GM23338 (cell line): ENCODE measurements at regions not wholly inside any gene's neighbourhood (a gene's known extent, or its start where the extent isn't known, plus 50 kb on each side); places are given as distances from the start of the nearest gene placed in this dataset.

Source experiments
- ATAC-seq: fragments of 200-7000 bp; cut with Tn5 transposase; 3 replicates; pipeline ENCODE4 v1.9.1; 2020
- DNase-seq: peaks from one replicate; pipeline ENCODE4 v3.0.0-alpha.2; 2015; ENCODE audit warnings: low spot score
- H2AFZ ChIP-seq: fragments of 200-600 bp; sonication (generic); 2 replicates; pipeline ENCODE4 v1.8.0; 2016; ENCODE audit warnings: antibody characterized with exemption, mild to moderate bottlenecking, moderate library complexity
- H3F3A ChIP-seq: fragments of 200-600 bp; sonication (generic); replicated peaks from 2 replicates; pipeline ENCODE4 v1.8.0; 2017; ENCODE audit warnings: antibody characterized with exemption, mixed run types, low read depth
- H3K27ac ChIP-seq: fragments of 200-600 bp; sonication (generic); 2 replicates; pipeline ENCODE4 v1.6.1; 2016; ENCODE audit warnings: low read depth
- H3K27me3 ChIP-seq: fragments of 200-600 bp; sonication (generic); 2 replicates; pipeline ENCODE4 v1.8.0; 2016; ENCODE audit warnings: mild to moderate bottlenecking, mixed run types, moderate library complexity; ENCODE audit not compliant: insufficient read depth
- H3K36me3 ChIP-seq: fragments of 200-600 bp; sonication (generic); 2 replicates; pipeline ENCODE4 v1.8.0; 2016; ENCODE audit warnings: mild to moderate bottlenecking; ENCODE audit not compliant: insufficient read depth
- H3K4me1 ChIP-seq: fragments of 200-600 bp; sonication (generic); 2 replicates; pipeline ENCODE4 v1.8.0; 2016; ENCODE audit warnings: mild to moderate bottlenecking, moderate library complexity; ENCODE audit not compliant: insufficient read depth
- H3K4me2 ChIP-seq: fragments of 200-600 bp; sonication (generic); 2 replicates; pipeline ENCODE4 v1.7.1; 2017; ENCODE audit warnings: mixed run types
- H3K4me3 ChIP-seq: fragments of 200-600 bp; sonication (generic); 2 replicates; pipeline ENCODE4 v1.6.1; 2016; ENCODE audit warnings: mixed run types
- H3K79me2 ChIP-seq: fragments of 200-600 bp; sonication (generic); replicated peaks from 2 replicates; pipeline ENCODE4 v1.8.0; 2017; ENCODE audit warnings: mild to moderate bottlenecking; ENCODE audit not compliant: insufficient read depth
- H3K9me2 ChIP-seq: fragments of 200-600 bp; sonication (generic); 2 replicates; pipeline ENCODE4 v1.8.0; 2017; ENCODE audit not compliant: insufficient read depth
- H4K20me1 ChIP-seq: fragments of 200-600 bp; sonication (generic); replicated peaks from 2 replicates; pipeline ENCODE4 v1.8.0; 2017; ENCODE audit warnings: mild to moderate bottlenecking; ENCODE audit not compliant: insufficient read depth
- H3K27ac Mint-ChIP-seq: 2 replicates; pipeline ENCODE4 v1.8.0; 2020; ENCODE audit warnings: inconsistent platforms, mild to moderate bottlenecking, moderate library complexity, mixed read lengths
- H3K27me3 Mint-ChIP-seq: 3 replicates; pipeline ENCODE4 v1.8.0; 2022; ENCODE audit warnings: low read depth, mild to moderate bottlenecking, moderate library complexity, mixed read lengths, inconsistent platforms; ENCODE audit not compliant: insufficient read depth, poor library complexity
- H3K36me3 Mint-ChIP-seq: 3 replicates; pipeline ENCODE4 v1.8.0; 2021; ENCODE audit warnings: low read depth, mild to moderate bottlenecking, inconsistent platforms, moderate library complexity, mixed read lengths
- H3K4me1 Mint-ChIP-seq: 3 replicates; pipeline ENCODE4 v1.8.0; 2020; ENCODE audit warnings: mild to moderate bottlenecking, inconsistent platforms, mixed read lengths
- H3K4me3 Mint-ChIP-seq: 3 replicates; pipeline ENCODE4 v1.8.0; 2021; ENCODE audit warnings: moderate library complexity, mild to moderate bottlenecking, inconsistent platforms, mixed read lengths
- H3K9me3 Mint-ChIP-seq: 3 replicates; pipeline ENCODE4 v1.8.0; 2020; ENCODE audit warnings: moderate library complexity, mild to moderate bottlenecking, inconsistent platforms, mixed read lengths
- CREB1 ChIP-seq: fragments of 250-450 bp; sonication (Bioruptor Pico); IDR thresholded peaks from 2 replicates; pipeline ENCODE4 v1.5.0; 2020; ENCODE audit warnings: low read depth, mild to moderate bottlenecking, moderate library complexity
- EZH2 ChIP-seq: fragments of 200-600 bp; sonication (generic); IDR thresholded peaks from one replicate; pipeline ENCODE4 v1.8.0; 2017; ENCODE audit warnings: antibody characterized with exemption, mild to moderate bottlenecking, low read depth; ENCODE audit not compliant: unreplicated experiment
- JUNB ChIP-seq: IDR thresholded peaks from one replicate; pipeline ENCODE4 v1.6.1; 2016; ENCODE audit warnings: antibody characterized with exemption; ENCODE audit not compliant: unreplicated experiment
- NANOG ChIP-seq: IDR thresholded peaks from 2 replicates; pipeline ENCODE4 v1.6.1; 2016; ENCODE audit warnings: antibody characterized with exemption, borderline replicate concordance
- POLR2AphosphoS5 ChIP-seq: IDR thresholded peaks from 2 replicates; pipeline ENCODE4 v1.6.1; 2016; ENCODE audit warnings: antibody characterized with exemption, low read depth
- STAT1 ChIP-seq: IDR thresholded peaks from one replicate; pipeline ENCODE4 v1.6.1; 2016; ENCODE audit warnings: antibody characterized with exemption; ENCODE audit not compliant: unreplicated experiment
- TF ChIP-seq, protein P1 (sequence below): fragments of 250-450 bp; sonication (Bioruptor Pico); IDR thresholded peaks from 2 replicates; pipeline ENCODE4 v1.5.0; 2020; ENCODE audit warnings: mild to moderate bottlenecking, moderate library complexity
- TF ChIP-seq, protein P2 (sequence below): IDR thresholded peaks from 2 replicates; pipeline ENCODE4 v1.6.1; 2016; ENCODE audit warnings: antibody characterized with exemption

GRCh38 chr4:164615964-164616363, 138.0 kb upstream of the SMIM31 start (continued):
- TF ChIP-seq, protein P1, sequence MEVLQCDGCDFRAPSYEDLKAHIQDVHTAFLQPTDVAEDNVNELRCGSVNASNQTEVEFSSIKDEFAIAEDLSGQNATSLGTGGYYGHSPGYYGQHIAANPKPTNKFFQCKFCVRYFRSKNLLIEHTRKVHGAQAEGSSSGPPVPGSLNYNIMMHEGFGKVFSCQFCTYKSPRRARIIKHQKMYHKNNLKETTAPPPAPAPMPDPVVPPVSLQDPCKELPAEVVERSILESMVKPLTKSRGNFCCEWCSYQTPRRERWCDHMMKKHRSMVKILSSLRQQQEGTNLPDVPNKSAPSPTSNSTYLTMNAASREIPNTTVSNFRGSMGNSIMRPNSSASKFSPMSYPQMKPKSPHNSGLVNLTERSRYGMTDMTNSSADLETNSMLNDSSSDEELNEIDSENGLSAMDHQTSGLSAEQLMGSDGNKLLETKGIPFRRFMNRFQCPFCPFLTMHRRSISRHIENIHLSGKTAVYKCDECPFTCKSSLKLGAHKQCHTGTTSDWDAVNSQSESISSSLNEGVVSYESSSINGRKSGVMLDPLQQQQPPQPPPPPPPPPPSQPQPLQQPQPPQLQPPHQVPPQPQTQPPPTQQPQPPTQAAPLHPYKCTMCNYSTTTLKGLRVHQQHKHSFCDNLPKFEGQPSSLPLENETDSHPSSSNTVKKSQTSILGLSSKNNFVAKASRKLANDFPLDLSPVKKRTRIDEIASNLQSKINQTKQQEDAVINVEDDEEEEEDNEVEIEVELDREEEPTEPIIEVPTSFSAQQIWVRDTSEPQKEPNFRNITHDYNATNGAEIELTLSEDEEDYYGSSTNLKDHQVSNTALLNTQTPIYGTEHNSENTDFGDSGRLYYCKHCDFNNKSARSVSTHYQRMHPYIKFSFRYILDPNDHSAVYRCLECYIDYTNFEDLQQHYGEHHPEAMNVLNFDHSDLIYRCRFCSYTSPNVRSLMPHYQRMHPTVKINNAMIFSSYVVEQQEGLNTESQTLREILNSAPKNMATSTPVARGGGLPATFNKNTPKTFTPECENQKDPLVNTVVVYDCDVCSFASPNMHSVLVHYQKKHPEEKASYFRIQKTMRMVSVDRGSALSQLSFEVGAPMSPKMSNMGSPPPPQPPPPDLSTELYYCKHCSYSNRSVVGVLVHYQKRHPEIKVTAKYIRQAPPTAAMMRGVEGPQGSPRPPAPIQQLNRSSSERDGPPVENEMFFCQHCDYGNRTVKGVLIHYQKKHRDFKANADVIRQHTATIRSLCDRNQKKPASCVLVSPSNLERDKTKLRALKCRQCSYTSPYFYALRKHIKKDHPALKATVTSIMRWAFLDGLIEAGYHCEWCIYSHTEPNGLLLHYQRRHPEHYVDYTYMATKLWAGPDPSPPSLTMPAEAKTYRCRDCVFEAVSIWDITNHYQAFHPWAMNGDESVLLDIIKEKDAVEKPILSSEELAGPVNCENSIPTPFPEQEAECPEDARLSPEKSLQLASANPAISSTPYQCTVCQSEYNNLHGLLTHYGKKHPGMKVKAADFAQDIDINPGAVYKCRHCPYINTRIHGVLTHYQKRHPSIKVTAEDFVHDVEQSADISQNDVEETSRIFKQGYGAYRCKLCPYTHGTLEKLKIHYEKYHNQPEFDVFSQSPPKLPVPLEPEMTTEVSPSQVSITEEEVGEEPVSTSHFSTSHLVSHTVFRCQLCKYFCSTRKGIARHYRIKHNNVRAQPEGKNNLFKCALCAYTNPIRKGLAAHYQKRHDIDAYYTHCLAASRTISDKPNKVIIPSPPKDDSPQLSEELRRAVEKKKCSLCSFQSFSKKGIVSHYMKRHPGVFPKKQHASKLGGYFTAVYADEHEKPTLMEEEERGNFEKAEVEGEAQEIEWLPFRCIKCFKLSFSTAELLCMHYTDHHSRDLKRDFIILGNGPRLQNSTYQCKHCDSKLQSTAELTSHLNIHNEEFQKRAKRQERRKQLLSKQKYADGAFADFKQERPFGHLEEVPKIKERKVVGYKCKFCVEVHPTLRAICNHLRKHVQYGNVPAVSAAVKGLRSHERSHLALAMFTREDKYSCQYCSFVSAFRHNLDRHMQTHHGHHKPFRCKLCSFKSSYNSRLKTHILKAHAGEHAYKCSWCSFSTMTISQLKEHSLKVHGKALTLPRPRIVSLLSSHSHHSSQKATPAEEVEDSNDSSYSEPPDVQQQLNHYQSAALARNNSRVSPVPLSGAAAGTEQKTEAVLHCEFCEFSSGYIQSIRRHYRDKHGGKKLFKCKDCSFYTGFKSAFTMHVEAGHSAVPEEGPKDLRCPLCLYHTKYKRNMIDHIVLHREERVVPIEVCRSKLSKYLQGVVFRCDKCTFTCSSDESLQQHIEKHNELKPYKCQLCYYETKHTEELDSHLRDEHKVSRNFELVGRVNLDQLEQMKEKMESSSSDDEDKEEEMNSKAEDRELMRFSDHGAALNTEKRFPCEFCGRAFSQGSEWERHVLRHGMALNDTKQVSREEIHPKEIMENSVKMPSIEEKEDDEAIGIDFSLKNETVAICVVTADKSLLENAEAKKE (CRISPR knock-in tag), result no peak
- TF ChIP-seq CREB1 (CRISPR knock-in tag), result no peak
- no peak for TF ChIP-seq STAT1
- TF ChIP-seq NANOG, result no peak

GRCh38 chr4:164616961-164617360, 137.0 kb upstream of the SMIM31 start:
- H3K4me2 ChIP-seq, result no peak overlapping the region
- no peak overlapping the region for H3K27ac Mint-ChIP-seq

More at GRCh38 chr4:164616961-164617360, 137.0 kb upstream of the SMIM31 start:
- no peak overlapping the region for H3K27ac ChIP-seq
- TF ChIP-seq, protein P2, sequence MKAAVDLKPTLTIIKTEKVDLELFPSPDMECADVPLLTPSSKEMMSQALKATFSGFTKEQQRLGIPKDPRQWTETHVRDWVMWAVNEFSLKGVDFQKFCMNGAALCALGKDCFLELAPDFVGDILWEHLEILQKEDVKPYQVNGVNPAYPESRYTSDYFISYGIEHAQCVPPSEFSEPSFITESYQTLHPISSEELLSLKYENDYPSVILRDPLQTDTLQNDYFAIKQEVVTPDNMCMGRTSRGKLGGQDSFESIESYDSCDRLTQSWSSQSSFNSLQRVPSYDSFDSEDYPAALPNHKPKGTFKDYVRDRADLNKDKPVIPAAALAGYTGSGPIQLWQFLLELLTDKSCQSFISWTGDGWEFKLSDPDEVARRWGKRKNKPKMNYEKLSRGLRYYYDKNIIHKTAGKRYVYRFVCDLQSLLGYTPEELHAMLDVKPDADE, result no peak
- TF ChIP-seq POLR2AphosphoS5, result no peak
- TF ChIP-seq CREB1 (CRISPR knock-in tag), result no peak
- TF ChIP-seq JUNB, result no peak
- no peak for TF ChIP-seq EZH2
- TF ChIP-seq NANOG, result no peak
- Mint-ChIP-seq H3K4me1 (peaks cover 3% of the 10 kb centered on the region; the same call in 1 of the 3 replicates), H3K9me3 (no peaks in the 10 kb centered on the region), H3K27me3 (no peaks in the 10 kb centered on the region), H3K36me3 (no peaks in the 10 kb centered on the region), H3K4me3 (no peak overlapping the region)
- no peak for DNase-seq
- H4K20me1 ChIP-seq, result no peaks in the 10 kb centered on the region
- no peaks in the 10 kb centered on the region for H3K27me3 ChIP-seq
- H3K4me1 ChIP-seq, result no peaks in the 10 kb centered on the region
- no peaks in the 10 kb centered on the region for H3K9me2 ChIP-seq
- no peak overlapping the region for H2AFZ ChIP-seq
- no peak for ATAC-seq
- no peak overlapping the region for H3K4me3 ChIP-seq
- H3F3A ChIP-seq, result no peaks in the 10 kb centered on the region
- H3K79me2 ChIP-seq, result no peaks in the 10 kb centered on the region
- no peaks in the 10 kb centered on the region for H3K36me3 ChIP-seq
